Osteoblast (primary cell): ENCODE measurements at regions not wholly inside any gene's neighbourhood (a gene's known extent, or its start where the extent isn't known, plus 50 kb on each side); places are given as distances from the start of the nearest gene placed in this dataset.

Experiments
- DNase-seq: peaks from one replicate; pipeline ENCODE4 v3.0.0; 2011; ENCODE audit warnings: low spot score, mixed read lengths; ENCODE audit not compliant: insufficient read length; ENCODE audit errors: missing footprints
- H2AFZ ChIP-seq: 2 replicates; pipeline ENCODE4 v1.6.0; 2011; ENCODE audit warnings: mild to moderate bottlenecking, low read length
- H3K27ac ChIP-seq: 2 replicates; pipeline ENCODE4 v1.5.1; 2011; ENCODE audit warnings: mild to moderate bottlenecking, low read depth, low read length, moderate library complexity
- H3K27me3 ChIP-seq: 2 replicates; pipeline ENCODE4 v1.6.0; 2012; ENCODE audit warnings: mild to moderate bottlenecking, control low read depth, inconsistent platforms, low read length, moderate library complexity; ENCODE audit not compliant: insufficient read depth
- H3K36me3 ChIP-seq: 2 replicates; pipeline ENCODE4 v1.5.1; 2011; ENCODE audit warnings: mild to moderate bottlenecking, low read length, control low read depth, moderate library complexity; ENCODE audit not compliant: insufficient read depth
- H3K4me1 ChIP-seq: 2 replicates; pipeline ENCODE4 v1.5.1; 2011; ENCODE audit warnings: mild to moderate bottlenecking, low read length, control low read depth, moderate library complexity; ENCODE audit not compliant: insufficient read depth
- H3K4me2 ChIP-seq: 2 replicates; pipeline ENCODE4 v1.6.0; 2011; ENCODE audit warnings: mild to moderate bottlenecking, low read length; ENCODE audit not compliant: insufficient read depth
- H3K4me3 ChIP-seq: fragments of 200-600 bp; sonication (generic); 3 replicates; pipeline ENCODE4 v1.5.1; 2012; ENCODE audit warnings: mild to moderate bottlenecking, low read length, inconsistent platforms; ENCODE audit not compliant: insufficient read depth
- H3K79me2 ChIP-seq: 2 replicates; pipeline ENCODE4 v1.6.0; 2012; ENCODE audit warnings: mild to moderate bottlenecking, low read length, control low read depth, inconsistent platforms; ENCODE audit not compliant: insufficient read depth
- H3K9me3 ChIP-seq: 2 replicates; pipeline ENCODE4 v1.5.1; 2011; ENCODE audit warnings: low read depth, low read length, control low read depth
- H4K20me1 ChIP-seq: 2 replicates; pipeline ENCODE4 v1.6.0; 2012; ENCODE audit warnings: mild to moderate bottlenecking, low read length, control low read depth; ENCODE audit not compliant: insufficient read depth
- CTCF ChIP-seq: IDR thresholded peaks from 2 replicates; pipeline ENCODE4 v1.5.1; 2011; ENCODE audit warnings: mild to moderate bottlenecking, low read depth, low read length, moderate library complexity; ENCODE audit errors: extremely low read depth

- no peak for DNase-seq
- Histone ChIP-seq H3K79me2 (no peaks in the 10 kb centered on the region), H3K9me3 (peaks cover 8% of the 10 kb centered on the region), H3K36me3 (no peaks in the 10 kb centered on the region), H3K4me1 (no peaks in the 10 kb centered on the region), H3K27me3 (no peaks in the 10 kb centered on the region), H3K27ac (no peak overlapping the region), H3K4me3 (no peak overlapping the region), H3K4me2 (no peak overlapping the region), H4K20me1 (no peaks in the 10 kb centered on the region), H2AFZ (no peak overlapping the region)
- TF ChIP-seq CTCF = no peak
Measured at GRCh38 chr1:81174811-81175476, 625.8 kb upstream of the ADGRL2 start.

DNA sequence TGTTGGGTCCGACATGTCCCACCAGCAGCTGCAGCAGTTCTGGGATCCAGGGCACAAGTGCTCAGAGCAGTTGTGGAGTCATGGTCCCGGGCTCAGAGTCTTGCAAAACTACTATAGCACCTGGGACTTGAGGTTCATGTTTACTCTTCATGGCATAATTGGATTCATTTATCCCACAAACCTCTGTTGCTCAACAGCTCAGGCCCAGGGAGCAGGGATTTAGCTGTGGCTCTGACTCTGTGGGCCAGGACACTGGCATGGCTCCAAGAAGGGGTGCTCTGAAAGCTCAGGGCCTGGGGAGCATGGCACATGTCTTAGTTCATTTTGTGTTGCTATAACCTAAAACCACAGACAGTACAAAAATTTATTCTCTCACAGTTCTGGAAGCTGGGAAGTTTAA, 626.7 kb upstream of the ADGRL2 start:
- H3K4me2 ChIP-seq = no peak overlapping the region
- H3K36me3 ChIP-seq = no peaks in the 10 kb centered on the region
- peaks cover 8% of the 10 kb centered on the region for H3K9me3 ChIP-seq
- H4K20me1 ChIP-seq = no peaks in the 10 kb centered on the region
- H3K4me1 ChIP-seq = no peaks in the 10 kb centered on the region
- no peaks in the 10 kb centered on the region for H3K79me2 ChIP-seq
- no peak for DNase-seq
- H3K4me3 ChIP-seq = no peak overlapping the region
- H3K27me3 ChIP-seq = no peaks in the 10 kb centered on the region
- no peak overlapping the region for H2AFZ ChIP-seq
- no peak for TF ChIP-seq CTCF
- no peak overlapping the region for H3K27ac ChIP-seq

DNA sequence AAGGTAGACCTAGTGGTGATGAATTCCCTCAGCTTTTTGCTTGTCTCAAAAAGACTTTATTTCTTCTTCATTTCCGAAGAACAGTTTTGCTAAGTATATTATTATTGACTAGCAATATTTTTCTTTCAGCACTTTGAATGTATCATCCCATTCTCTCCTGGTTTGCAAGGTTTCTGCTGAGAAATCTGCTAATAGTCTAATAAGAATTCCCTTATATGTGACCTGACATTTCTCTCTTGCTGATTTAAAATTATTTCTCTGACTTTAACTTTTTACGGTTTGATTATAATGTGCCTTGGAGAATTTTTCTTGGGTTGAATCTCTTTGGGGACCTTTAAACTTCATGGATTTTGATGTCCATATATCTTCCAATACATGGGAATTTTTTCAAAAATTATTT, 628.3 kb upstream of the ADGRL2 start:
- H3K27me3 ChIP-seq = no peaks in the 10 kb centered on the region
- no peak for DNase-seq
- no peaks in the 10 kb centered on the region for H3K4me1 ChIP-seq
- no peak overlapping the region for H3K4me2 ChIP-seq
- no peaks in the 10 kb centered on the region for H3K36me3 ChIP-seq
- peaks cover 8% of the 10 kb centered on the region for H3K9me3 ChIP-seq
- TF ChIP-seq CTCF = no peak
- H3K27ac ChIP-seq = no peak overlapping the region
- H4K20me1 ChIP-seq = no peaks in the 10 kb centered on the region
- H3K4me3 ChIP-seq = no peak overlapping the region
- H3K79me2 ChIP-seq = no peaks in the 10 kb centered on the region
- no peak overlapping the region for H2AFZ ChIP-seq

- no peaks in the 10 kb centered on the region for H3K4me1 ChIP-seq
- DNase-seq = no peak
- no peaks in the 10 kb centered on the region for H3K36me3 ChIP-seq
- H3K79me2 ChIP-seq = no peaks in the 10 kb centered on the region
- peaks cover 8% of the 10 kb centered on the region for H3K9me3 ChIP-seq
- H3K4me3 ChIP-seq = no peak overlapping the region
- H3K27me3 ChIP-seq = no peaks in the 10 kb centered on the region
- no peak overlapping the region for H3K4me2 ChIP-seq
- no peak overlapping the region for H2AFZ ChIP-seq
- no peak for TF ChIP-seq CTCF
- H4K20me1 ChIP-seq = no peaks in the 10 kb centered on the region
- no peak overlapping the region for H3K27ac ChIP-seq
Measured at GRCh38 chr1:81170721-81171120, 630.0 kb upstream of the ADGRL2 start.
